GM23338 (cell line): ENCODE measurements at regions not wholly inside any gene's neighbourhood (a gene's known extent, or its start where the extent isn't known, plus 50 kb on each side); places are given as distances from the start of the nearest gene placed in this dataset.
A peak's percentile ranks its signal among the peaks of the same experiment; 100 is the strongest.

Experiments used
- ATAC-seq: fragments of 200-7000 bp; cut with Tn5 transposase; 3 replicates; pipeline ENCODE4 v1.9.1; 2020
- DNase-seq: peaks from one replicate; pipeline ENCODE4 v3.0.0-alpha.2; 2015; ENCODE audit warnings: low spot score
- H2AFZ ChIP-seq: fragments of 200-600 bp; sonication (generic); 2 replicates; pipeline ENCODE4 v1.8.0; 2016; ENCODE audit warnings: antibody characterized with exemption, mild to moderate bottlenecking, moderate library complexity
- H3F3A ChIP-seq: fragments of 200-600 bp; sonication (generic); replicated peaks from 2 replicates; pipeline ENCODE4 v1.8.0; 2017; ENCODE audit warnings: antibody characterized with exemption, mixed run types, low read depth
- H3K27ac ChIP-seq: fragments of 200-600 bp; sonication (generic); 2 replicates; pipeline ENCODE4 v1.6.1; 2016; ENCODE audit warnings: low read depth
- H3K27me3 ChIP-seq: fragments of 200-600 bp; sonication (generic); 2 replicates; pipeline ENCODE4 v1.8.0; 2016; ENCODE audit warnings: mild to moderate bottlenecking, mixed run types, moderate library complexity; ENCODE audit not compliant: insufficient read depth
- H3K36me3 ChIP-seq: fragments of 200-600 bp; sonication (generic); 2 replicates; pipeline ENCODE4 v1.8.0; 2016; ENCODE audit warnings: mild to moderate bottlenecking; ENCODE audit not compliant: insufficient read depth
- H3K4me1 ChIP-seq: fragments of 200-600 bp; sonication (generic); 2 replicates; pipeline ENCODE4 v1.8.0; 2016; ENCODE audit warnings: mild to moderate bottlenecking, moderate library complexity; ENCODE audit not compliant: insufficient read depth
- H3K4me2 ChIP-seq: fragments of 200-600 bp; sonication (generic); 2 replicates; pipeline ENCODE4 v1.7.1; 2017; ENCODE audit warnings: mixed run types
- H3K4me3 ChIP-seq: fragments of 200-600 bp; sonication (generic); 2 replicates; pipeline ENCODE4 v1.6.1; 2016; ENCODE audit warnings: mixed run types
- H3K79me2 ChIP-seq: fragments of 200-600 bp; sonication (generic); replicated peaks from 2 replicates; pipeline ENCODE4 v1.8.0; 2017; ENCODE audit warnings: mild to moderate bottlenecking; ENCODE audit not compliant: insufficient read depth
- H3K9me2 ChIP-seq: fragments of 200-600 bp; sonication (generic); 2 replicates; pipeline ENCODE4 v1.8.0; 2017; ENCODE audit not compliant: insufficient read depth
- H4K20me1 ChIP-seq: fragments of 200-600 bp; sonication (generic); replicated peaks from 2 replicates; pipeline ENCODE4 v1.8.0; 2017; ENCODE audit warnings: mild to moderate bottlenecking; ENCODE audit not compliant: insufficient read depth
- H3K27ac Mint-ChIP-seq: 2 replicates; pipeline ENCODE4 v1.8.0; 2020; ENCODE audit warnings: inconsistent platforms, mild to moderate bottlenecking, moderate library complexity, mixed read lengths
- H3K27me3 Mint-ChIP-seq: 3 replicates; pipeline ENCODE4 v1.8.0; 2022; ENCODE audit warnings: low read depth, mild to moderate bottlenecking, moderate library complexity, mixed read lengths, inconsistent platforms; ENCODE audit not compliant: insufficient read depth, poor library complexity
- H3K36me3 Mint-ChIP-seq: 3 replicates; pipeline ENCODE4 v1.8.0; 2021; ENCODE audit warnings: low read depth, mild to moderate bottlenecking, inconsistent platforms, moderate library complexity, mixed read lengths
- H3K4me1 Mint-ChIP-seq: 3 replicates; pipeline ENCODE4 v1.8.0; 2020; ENCODE audit warnings: mild to moderate bottlenecking, inconsistent platforms, mixed read lengths
- H3K4me3 Mint-ChIP-seq: 3 replicates; pipeline ENCODE4 v1.8.0; 2021; ENCODE audit warnings: moderate library complexity, mild to moderate bottlenecking, inconsistent platforms, mixed read lengths
- H3K9me3 Mint-ChIP-seq: 3 replicates; pipeline ENCODE4 v1.8.0; 2020; ENCODE audit warnings: moderate library complexity, mild to moderate bottlenecking, inconsistent platforms, mixed read lengths
- CREB1 ChIP-seq: fragments of 250-450 bp; sonication (Bioruptor Pico); IDR thresholded peaks from 2 replicates; pipeline ENCODE4 v1.5.0; 2020; ENCODE audit warnings: low read depth, mild to moderate bottlenecking, moderate library complexity
- CTCF ChIP-seq, 2 experiments: fragments of 200-600 bp in 1 of 2; sonication (generic) in 1 of 2; conservative IDR thresholded peaks; 2 replicates each; pipeline versions ENCODE4 v1.5.1 to v1.6.1; 2016 to 2017; ENCODE audit warnings: antibody characterized with exemption in 2 of 2, low read depth in 2 of 2, mild to moderate bottlenecking in 2 of 2, moderate library complexity in 1 of 2
- EZH2 ChIP-seq: fragments of 200-600 bp; sonication (generic); IDR thresholded peaks from one replicate; pipeline ENCODE4 v1.8.0; 2017; ENCODE audit warnings: antibody characterized with exemption, mild to moderate bottlenecking, low read depth; ENCODE audit not compliant: unreplicated experiment
- EZH2phosphoT487 ChIP-seq: fragments of 200-600 bp; sonication (generic); IDR thresholded peaks from one replicate; pipeline ENCODE4 v1.8.1; 2018; ENCODE audit warnings: antibody characterized with exemption; ENCODE audit not compliant: unreplicated experiment
- JUNB ChIP-seq: IDR thresholded peaks from one replicate; pipeline ENCODE4 v1.6.1; 2016; ENCODE audit warnings: antibody characterized with exemption; ENCODE audit not compliant: unreplicated experiment
- NANOG ChIP-seq: IDR thresholded peaks from 2 replicates; pipeline ENCODE4 v1.6.1; 2016; ENCODE audit warnings: antibody characterized with exemption, borderline replicate concordance
- POLR2AphosphoS5 ChIP-seq: IDR thresholded peaks from 2 replicates; pipeline ENCODE4 v1.6.1; 2016; ENCODE audit warnings: antibody characterized with exemption, low read depth
- REST ChIP-seq: IDR thresholded peaks from one replicate; pipeline ENCODE4 v1.6.1; 2018; ENCODE audit warnings: antibody characterized with exemption; ENCODE audit not compliant: unreplicated experiment
- ZNF114 ChIP-seq: fragments of 250-450 bp; sonication (Bioruptor Pico); IDR thresholded peaks from 2 replicates; pipeline ENCODE4 v1.5.0; 2020; ENCODE audit warnings: mild to moderate bottlenecking, moderate library complexity
- ZNF462 ChIP-seq: fragments of 250-450 bp; sonication (Bioruptor Pico); IDR thresholded peaks from 2 replicates; pipeline ENCODE4 v1.5.0; 2020; ENCODE audit warnings: mild to moderate bottlenecking, moderate library complexity

- H3K4me1 Mint-ChIP-seq: peaks cover 62% of the 10 kb centered on the region
- peak overlapping the region; percentile 30 for H3K4me2 ChIP-seq
Observed at GRCh38 chr13:99693852-99694611, 192.8 kb downstream of the TM9SF2 start.

GRCh38 chr13:99693351-99693750, 192.1 kb downstream of the TM9SF2 start:
- DNase-seq (no peak), ATAC-seq (no peak)
- no peaks in the 10 kb centered on the region for H3K9me3 Mint-ChIP-seq
- peaks cover 4% of the 10 kb centered on the region; the same call in 2 of the 3 replicates for H3K36me3 Mint-ChIP-seq
- no peak overlapping the region for H3K27ac Mint-ChIP-seq
- H3K4me1 Mint-ChIP-seq: peaks cover 69% of the 10 kb centered on the region
- peaks cover 22% of the 10 kb centered on the region for H3K27me3 Mint-ChIP-seq
- Histone ChIP-seq H3K4me2 (peak overlapping the region; percentile 30), H3K27ac (0 out of 2 replicates have a peak overlapping the region, but pooled peaks have one; percentile 6), H3K9me2 (no peaks in the 10 kb centered on the region), H3K27me3 (no peaks in the 10 kb centered on the region), H3K4me3 (0 out of 2 replicates have a peak overlapping the region, but pooled peaks have one; percentile 1), H3K4me1 (peaks cover 63% of the 10 kb centered on the region), H3K36me3 (no peaks in the 10 kb centered on the region), H4K20me1 (no peaks in the 10 kb centered on the region), H3K79me2 (no peaks in the 10 kb centered on the region), H2AFZ (no peak overlapping the region), H3F3A (no peaks in the 10 kb centered on the region)
- no peak overlapping the region for H3K4me3 Mint-ChIP-seq
- no peak for TF ChIP-seq REST
- no peak for TF ChIP-seq CTCF (conservative IDR thresholded peaks at IDR 0.05; ENCODE audit: low read depth in 2 of 2)
- no peak for TF ChIP-seq JUNB
- TF ChIP-seq CREB1 (CRISPR knock-in tag): no peak
- no peak for TF ChIP-seq EZH2phosphoT487
- no peak for TF ChIP-seq ZNF114 (CRISPR knock-in tag)
- TF ChIP-seq NANOG: no peak
- TF ChIP-seq ZNF462 (CRISPR knock-in tag): no peak

More at GRCh38 chr13:99693852-99694611, 192.8 kb downstream of the TM9SF2 start:
- no peaks in the 10 kb centered on the region for H3K36me3 ChIP-seq
- peak; percentile 12 for ATAC-seq
- H4K20me1 ChIP-seq: no peaks in the 10 kb centered on the region
- peaks cover 56% of the 10 kb centered on the region for H3K4me1 ChIP-seq
- Mint-ChIP-seq H3K36me3 (peaks cover 4% of the 10 kb centered on the region; the same call in 2 of the 3 replicates), H3K9me3 (no peaks in the 10 kb centered on the region), H3K27me3 (peaks cover 22% of the 10 kb centered on the region), H3K27ac (peak overlapping the region; percentile 49; the same call in 1 of the 2 replicates), H3K4me3 (no peak overlapping the region)
- no peak overlapping the region for H2AFZ ChIP-seq
- H3F3A ChIP-seq: no peaks in the 10 kb centered on the region
- peak overlapping the region; percentile 6; the same call in 1 of the 2 replicates for H3K27ac ChIP-seq
- TF ChIP-seq NANOG (peak; percentile 80; the same call in 1 of the 2 replicates), EZH2 (no peak), POLR2AphosphoS5 (no peak), CREB1 (CRISPR knock-in tag) (no peak)
- no peak for DNase-seq
- no peaks in the 10 kb centered on the region for H3K9me2 ChIP-seq
- H3K27me3 ChIP-seq: no peaks in the 10 kb centered on the region
- H3K79me2 ChIP-seq: no peaks in the 10 kb centered on the region
- 0 out of 2 replicates have a peak overlapping the region, but pooled peaks have one; percentile 1 for H3K4me3 ChIP-seq
